Upper lobe of right lung (tissue), 1 donor: ENCODE measurements at regions not wholly inside any gene's neighbourhood (a gene's known extent, or its start where the extent isn't known, plus 50 kb on each side); places are given as distances from the start of the nearest gene placed in this dataset.

Source experiments
- ATAC-seq: fragments of 200-7000 bp; cut with Tn5 transposase; one replicate; pipeline ENCODE4 v1.9.1; 2020; ENCODE audit warnings: mild to moderate bottlenecking, moderate library complexity
- DNase-seq: peaks from one replicate; pipeline ENCODE4 v3.0.0-alpha.2; 2020
- H3K27ac ChIP-seq: fragments of 200-600 bp; one replicate; pipeline ENCODE4 v1.8.0; 2022
- H3K27me3 ChIP-seq: fragments of 200-600 bp; one replicate; pipeline ENCODE4 v1.8.0; 2022; ENCODE audit warnings: mild to moderate bottlenecking
- H3K36me3 ChIP-seq: fragments of 200-600 bp; one replicate; pipeline ENCODE4 v1.8.0; 2022
- H3K4me1 ChIP-seq: fragments of 200-600 bp; one replicate; pipeline ENCODE4 v1.8.0; 2022
- H3K4me3 ChIP-seq: fragments of 200-600 bp; one replicate; pipeline ENCODE4 v1.8.0; 2022; ENCODE audit warnings: mild to moderate bottlenecking
- H3K9me3 ChIP-seq: fragments of 200-600 bp; one replicate; pipeline ENCODE4 v1.8.0; 2022
- CTCF ChIP-seq: fragments of 200-600 bp; IDR thresholded peaks from one replicate; pipeline ENCODE4 v1.8.0; 2022; ENCODE audit warnings: antibody characterized with exemption
- intact Hi-C: fragments of 100-400 bp; cut with DNase I; formaldehyde crosslinking; loops from one replicate; pipeline ENCODE4 v1.11.0; 2022
- donor health status: DM: no; HTN: yes; CAD: no; lungs with severe emphysema.

- Histone ChIP-seq H3K27ac (no peak overlapping the region), H3K27me3 (no peaks in the 10 kb centered on the region), H3K4me3 (no peak overlapping the region), H3K9me3 (no peaks in the 10 kb centered on the region), H3K4me1 (no peaks in the 10 kb centered on the region), H3K36me3 (no peaks in the 10 kb centered on the region)
- intact Hi-C loops = no loop called here
- TF ChIP-seq CTCF = no peak
- no peak for ATAC-seq
- no peak for DNase-seq
Observed at GRCh38 chr7:124460056-124460450, 305.5 kb downstream of the GPR37 start.

- no peak overlapping the region for H3K4me3 ChIP-seq
- intact Hi-C loops = no loop called here
- no peaks in the 10 kb centered on the region for H3K36me3 ChIP-seq
- no peak for TF ChIP-seq CTCF
- H3K4me1 ChIP-seq = no peaks in the 10 kb centered on the region
- no peak overlapping the region for H3K27ac ChIP-seq
- H3K27me3 ChIP-seq = no peaks in the 10 kb centered on the region
- no peak for DNase-seq
- H3K9me3 ChIP-seq = no peaks in the 10 kb centered on the region
- peak; percentile 58 for ATAC-seq
Observed at GRCh38 chr7:124459101-124460055, 306.2 kb downstream of the GPR37 start.

- intact Hi-C loops = no loop called here
- Histone ChIP-seq H3K27me3 (no peaks in the 10 kb centered on the region), H3K27ac (no peak overlapping the region), H3K9me3 (no peaks in the 10 kb centered on the region), H3K36me3 (no peaks in the 10 kb centered on the region), H3K4me1 (no peaks in the 10 kb centered on the region), H3K4me3 (no peak overlapping the region)
- no peak for TF ChIP-seq CTCF
- DNase-seq = no peak
- ATAC-seq = no peak
Observed at GRCh38 chr7:124457841-124458240, 307.8 kb downstream of the GPR37 start.

- Histone ChIP-seq H3K27me3 (no peaks in the 10 kb centered on the region), H3K27ac (no peak overlapping the region), H3K36me3 (no peaks in the 10 kb centered on the region), H3K4me1 (no peaks in the 10 kb centered on the region), H3K4me3 (no peak overlapping the region), H3K9me3 (no peaks in the 10 kb centered on the region)
- no peak for TF ChIP-seq CTCF
- DNase-seq (no peak), ATAC-seq (no peak)
- intact Hi-C loops = no loop called here
Observed at GRCh38 chr7:124456286-124456685, 309.3 kb downstream of the GPR37 start.

- Histone ChIP-seq H3K27me3 (no peaks in the 10 kb centered on the region), H3K36me3 (no peaks in the 10 kb centered on the region), H3K9me3 (no peaks in the 10 kb centered on the region), H3K4me1 (no peaks in the 10 kb centered on the region), H3K27ac (no peak overlapping the region), H3K4me3 (no peak overlapping the region)
- TF ChIP-seq CTCF = no peak
- intact Hi-C loops = no loop called here
- ATAC-seq (no peak), DNase-seq (no peak)
Observed at GRCh38 chr7:124452186-124452585, 313.4 kb downstream of the GPR37 start.
